Osteocyte (in vitro differentiated cells): ENCODE measurements at regions not wholly inside any gene's neighbourhood (a gene's known extent, or its start where the extent isn't known, plus 50 kb on each side); places are given as distances from the start of the nearest gene placed in this dataset.
"Not testable (repeated sequence)": the region's sequence is repeated elsewhere in the genome, so short reads cannot be mapped to it uniquely, and the experiment has no call there.

Source experiments
- DNase-seq: peaks from one replicate; pipeline ENCODE4 v3.0.0; 2021; ENCODE audit warnings: mixed read lengths; ENCODE audit not compliant: unreplicated experiment; ENCODE audit errors: extremely low spot score
- H3K27ac Mint-ChIP-seq: one replicate; pipeline ENCODE4 v1.8.0; 2021; ENCODE audit warnings: mild to moderate bottlenecking, mixed read lengths; ENCODE audit not compliant: unreplicated experiment
- H3K27me3 Mint-ChIP-seq: one replicate; pipeline ENCODE4 v1.8.0; 2021; ENCODE audit warnings: mixed read lengths; ENCODE audit not compliant: unreplicated experiment
- H3K36me3 Mint-ChIP-seq: one replicate; pipeline ENCODE4 v1.8.0; 2021; ENCODE audit warnings: mixed read lengths; ENCODE audit not compliant: unreplicated experiment
- H3K4me1 Mint-ChIP-seq: one replicate; pipeline ENCODE4 v1.8.0; 2021; ENCODE audit warnings: mixed read lengths; ENCODE audit not compliant: unreplicated experiment
- H3K4me3 Mint-ChIP-seq: one replicate; pipeline ENCODE4 v1.8.0; 2021; ENCODE audit warnings: mild to moderate bottlenecking, moderate library complexity, mixed read lengths; ENCODE audit not compliant: unreplicated experiment
- H3K9me3 Mint-ChIP-seq: one replicate; pipeline ENCODE4 v1.8.0; 2021; ENCODE audit warnings: mixed read lengths; ENCODE audit not compliant: unreplicated experiment
- CTCF ChIP-seq: fragments of 200-600 bp; sonication (generic); IDR thresholded peaks from 2 replicates; pipeline ENCODE4 v1.5.0; 2021; ENCODE audit warnings: antibody characterized with exemption, mild to moderate bottlenecking, moderate library complexity

GRCh38 chr12:105474672-105475071 is 144.2 kb downstream of the C12orf75 start:
- DNase-seq, result peak; percentile 46
- Mint-ChIP-seq H3K9me3 (no peaks in the 10 kb centered on the region), H3K27me3 (no peaks in the 10 kb centered on the region), H3K36me3 (no peaks in the 10 kb centered on the region), H3K4me1 (peaks cover 9% of the 10 kb centered on the region), H3K4me3 (no peak overlapping the region), H3K27ac (no peak overlapping the region)
- TF ChIP-seq CTCF, result no peak

GRCh38 chr12:105476616-105477015 is 146.1 kb downstream of the C12orf75 start:
- no peak overlapping the region for H3K27ac Mint-ChIP-seq
- no peaks in the 10 kb centered on the region for H3K9me3 Mint-ChIP-seq
- TF ChIP-seq CTCF, result no peak
- no peak overlapping the region for H3K4me3 Mint-ChIP-seq
- H3K4me1 Mint-ChIP-seq, result peaks cover 18% of the 10 kb centered on the region
- DNase-seq, result no peak
- H3K27me3 Mint-ChIP-seq, result no peaks in the 10 kb centered on the region
- H3K36me3 Mint-ChIP-seq, result no peaks in the 10 kb centered on the region

GRCh38 chr12:105477873-105478272 is 147.4 kb downstream of the C12orf75 start:
- no peaks in the 10 kb centered on the region for H3K36me3 Mint-ChIP-seq
- no peaks in the 10 kb centered on the region for H3K9me3 Mint-ChIP-seq
- peaks cover 18% of the 10 kb centered on the region for H3K4me1 Mint-ChIP-seq
- DNase-seq, result no peak
- H3K4me3 Mint-ChIP-seq, result no peak overlapping the region
- no peak for TF ChIP-seq CTCF
- H3K27me3 Mint-ChIP-seq, result no peaks in the 10 kb centered on the region
- H3K27ac Mint-ChIP-seq, result no peak overlapping the region

- H3K4me1 Mint-ChIP-seq, result peaks cover 18% of the 10 kb centered on the region
- H3K9me3 Mint-ChIP-seq, H3K27me3 Mint-ChIP-seq, H3K36me3 Mint-ChIP-seq, H3K27ac Mint-ChIP-seq, DNase-seq, H3K4me3 Mint-ChIP-seq: not testable (repeated sequence)
Observed at GRCh38 chr12:105478788-105479187, 148.3 kb downstream of the C12orf75 start.

- Mint-ChIP-seq H3K9me3 (no peaks in the 10 kb centered on the region), H3K27me3 (no peaks in the 10 kb centered on the region), H3K27ac (no peak overlapping the region), H3K4me1 (peaks cover 17% of the 10 kb centered on the region), H3K36me3 (no peaks in the 10 kb centered on the region), H3K4me3 (no peak overlapping the region)
- TF ChIP-seq CTCF, result no peak
- no peak for DNase-seq
Observed at GRCh38 chr12:105479710-105480109, 149.2 kb downstream of the C12orf75 start.

GRCh38 chr12:105480162-105480561 is 149.7 kb downstream of the C12orf75 start:
- H3K27me3 Mint-ChIP-seq, result no peaks in the 10 kb centered on the region
- H3K36me3 Mint-ChIP-seq, result no peaks in the 10 kb centered on the region
- peak; percentile 30 for DNase-seq
- H3K27ac Mint-ChIP-seq, result no peak overlapping the region
- no peak for TF ChIP-seq CTCF
- no peaks in the 10 kb centered on the region for H3K9me3 Mint-ChIP-seq
- H3K4me3 Mint-ChIP-seq, result no peak overlapping the region
- H3K4me1 Mint-ChIP-seq, result peaks cover 18% of the 10 kb centered on the region
